PC-3 (cell line): ENCODE measurements at regions not wholly inside any gene's neighbourhood (a gene's known extent, or its start where the extent isn't known, plus 50 kb on each side); places are given as distances from the start of the nearest gene placed in this dataset.

ENCODE experiments used
- EZH2phosphoT487 ChIP-seq: fragments of 300-600 bp; sonication (generic); IDR thresholded peaks from 2 replicates; pipeline ENCODE4 v1.6.1; 2018; ENCODE audit warnings: mild to moderate bottlenecking, antibody characterized with exemption, low read length, borderline replicate concordance
- TF ChIP-seq, protein P1 (sequence below): fragments of 300-600 bp; sonication (generic); conservative IDR thresholded peaks from 2 replicates; pipeline ENCODE4 v1.5.1; 2017; ENCODE audit warnings: antibody characterized with exemption, low read depth, mild to moderate bottlenecking, low read length

DNA sequence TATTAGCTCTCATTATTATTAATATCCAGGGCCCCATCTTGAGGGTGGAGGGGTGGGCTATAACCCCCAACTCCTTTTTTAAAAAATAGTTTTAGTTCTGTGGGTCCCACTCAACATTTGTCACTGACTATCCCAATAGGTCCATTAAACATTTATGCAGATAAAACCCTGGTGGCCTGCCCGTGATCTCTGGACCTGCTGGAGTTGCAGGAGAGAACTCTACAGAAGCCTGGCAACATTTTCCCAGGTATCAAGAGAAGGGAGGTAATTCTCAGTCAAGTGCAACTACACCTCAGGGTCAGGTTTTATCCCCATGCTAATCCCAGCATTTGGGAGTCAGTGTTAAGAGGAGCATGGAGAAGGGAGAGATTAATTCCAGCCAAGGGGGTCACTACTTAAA, 264.4 kb upstream of the PROK2 start:
- TF ChIP-seq, protein P1, sequence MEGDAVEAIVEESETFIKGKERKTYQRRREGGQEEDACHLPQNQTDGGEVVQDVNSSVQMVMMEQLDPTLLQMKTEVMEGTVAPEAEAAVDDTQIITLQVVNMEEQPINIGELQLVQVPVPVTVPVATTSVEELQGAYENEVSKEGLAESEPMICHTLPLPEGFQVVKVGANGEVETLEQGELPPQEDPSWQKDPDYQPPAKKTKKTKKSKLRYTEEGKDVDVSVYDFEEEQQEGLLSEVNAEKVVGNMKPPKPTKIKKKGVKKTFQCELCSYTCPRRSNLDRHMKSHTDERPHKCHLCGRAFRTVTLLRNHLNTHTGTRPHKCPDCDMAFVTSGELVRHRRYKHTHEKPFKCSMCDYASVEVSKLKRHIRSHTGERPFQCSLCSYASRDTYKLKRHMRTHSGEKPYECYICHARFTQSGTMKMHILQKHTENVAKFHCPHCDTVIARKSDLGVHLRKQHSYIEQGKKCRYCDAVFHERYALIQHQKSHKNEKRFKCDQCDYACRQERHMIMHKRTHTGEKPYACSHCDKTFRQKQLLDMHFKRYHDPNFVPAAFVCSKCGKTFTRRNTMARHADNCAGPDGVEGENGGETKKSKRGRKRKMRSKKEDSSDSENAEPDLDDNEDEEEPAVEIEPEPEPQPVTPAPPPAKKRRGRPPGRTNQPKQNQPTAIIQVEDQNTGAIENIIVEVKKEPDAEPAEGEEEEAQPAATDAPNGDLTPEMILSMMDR = no peak
- TF ChIP-seq EZH2phosphoT487 = no peak
